Stimulated activated CD8-positive, alpha-beta memory T cell treated with anti-CD3 and anti-CD28 coated beads, Interleukin-12 subunit alpha, Interleukin-12 subunit beta, amount 100 ng/mL, for 1 hour (primary cell): ENCODE measurements at regions not wholly inside any gene's neighbourhood (a gene's known extent, or its start where the extent isn't known, plus 50 kb on each side); places are given as distances from the start of the nearest gene placed in this dataset.

Source experiments
- DNase-seq: peaks from one replicate; pipeline ENCODE4 v3.0.0-alpha.2; 2020; ENCODE audit warnings: low read depth

DNA sequence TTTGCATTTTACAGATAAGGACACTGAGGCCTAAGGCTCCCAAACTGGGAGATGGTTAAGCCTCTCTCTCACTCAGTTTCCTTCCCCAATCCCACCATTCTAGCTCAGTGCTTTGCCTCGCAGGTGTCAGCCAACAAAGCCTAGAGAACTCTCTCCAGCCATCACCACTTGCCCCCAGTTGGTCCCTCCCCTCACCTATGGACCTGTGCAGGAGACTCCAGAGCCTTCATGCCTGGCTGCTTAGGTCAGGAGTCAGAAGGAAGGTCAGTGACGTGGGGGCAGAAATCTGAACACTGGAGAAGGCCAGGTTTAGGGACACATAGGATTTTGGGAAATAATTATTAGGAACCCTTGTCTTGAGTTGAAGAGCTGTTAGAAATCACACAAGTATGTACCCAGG, 295.3 kb downstream of the PTPRU start:
- no peak for DNase-seq

DNA sequence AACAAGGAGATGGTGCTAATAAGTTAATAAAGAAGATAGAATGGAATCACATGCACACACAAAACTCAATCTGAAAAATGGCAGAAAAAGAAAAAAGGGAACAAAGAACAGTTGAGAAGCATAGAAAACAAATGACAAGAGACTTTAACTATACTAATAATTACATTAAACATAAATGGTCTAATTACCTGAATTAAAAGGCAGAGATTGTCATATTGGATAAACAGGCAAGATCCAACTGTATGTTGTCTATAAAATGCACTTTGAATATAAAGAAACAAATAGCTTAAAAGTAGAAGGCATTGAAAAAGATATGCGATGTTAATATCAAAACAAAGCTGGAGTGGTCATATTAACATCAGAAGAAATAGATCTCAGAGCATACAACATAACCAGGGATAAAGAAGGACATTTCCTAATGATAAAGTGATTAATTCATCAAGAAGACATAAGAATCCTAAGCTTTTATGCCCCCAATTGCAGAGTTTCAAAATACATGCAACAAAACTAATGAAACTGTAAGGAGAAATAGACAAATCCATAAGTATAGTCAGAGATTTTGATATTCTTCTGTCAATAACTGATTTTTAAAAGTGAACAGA, 293.5 kb downstream of the PTPRU start:
- no peak for DNase-seq

DNA sequence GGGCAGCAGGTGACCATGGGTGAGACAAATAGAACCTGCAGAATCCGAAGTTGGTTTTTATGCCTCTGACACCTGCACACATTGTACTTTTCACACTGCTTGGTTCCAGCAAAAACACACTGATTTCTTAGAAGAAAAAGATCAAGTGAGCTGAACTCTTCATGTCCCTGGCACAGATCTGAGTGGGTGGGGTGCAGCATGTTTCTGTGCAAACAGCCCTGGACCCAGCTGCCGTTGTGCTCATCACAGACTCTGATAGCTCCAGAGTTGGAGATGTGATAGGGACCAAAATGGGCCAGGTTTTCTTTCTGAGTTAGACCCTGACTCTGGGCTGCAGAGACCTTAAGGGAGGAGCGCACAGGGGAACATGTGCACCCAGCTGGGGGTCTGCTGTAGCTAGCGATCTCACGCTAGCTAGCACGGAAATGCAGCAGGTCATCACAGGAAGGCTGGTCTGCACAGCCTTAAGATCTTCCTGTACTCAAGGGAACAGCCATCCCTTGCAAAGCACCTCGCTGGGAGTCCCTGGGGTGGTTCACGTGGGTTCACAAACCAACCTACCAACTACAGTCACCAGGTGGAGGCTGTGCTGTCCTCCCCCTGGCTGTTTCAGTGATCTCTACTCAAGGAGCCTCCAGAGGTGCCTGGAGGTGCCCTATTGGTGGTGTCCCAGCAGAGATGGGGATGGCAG, 291.1 kb downstream of the PTPRU start:
- DNase-seq = no peak

DNA sequence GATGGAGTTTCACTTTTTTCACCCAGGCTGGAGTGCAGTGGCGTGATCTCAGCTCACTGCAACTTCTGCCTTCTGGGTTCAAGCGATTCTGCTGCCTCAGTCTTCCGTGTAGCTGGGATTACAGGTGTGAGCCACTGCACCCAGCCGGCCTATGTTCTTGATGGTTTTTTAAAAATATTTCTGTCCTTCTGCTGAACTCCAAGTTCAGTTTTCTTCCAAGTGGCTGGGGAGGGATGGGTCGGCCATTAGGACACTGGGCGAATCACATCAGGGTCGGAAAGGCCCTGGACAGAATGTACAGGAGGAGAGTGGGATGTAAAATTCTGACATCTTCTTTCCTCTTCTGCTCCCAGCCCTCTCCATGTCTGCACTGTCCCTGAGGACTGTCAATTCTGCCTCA, 289.6 kb downstream of the PTPRU start:
- DNase-seq = no peak

DNA sequence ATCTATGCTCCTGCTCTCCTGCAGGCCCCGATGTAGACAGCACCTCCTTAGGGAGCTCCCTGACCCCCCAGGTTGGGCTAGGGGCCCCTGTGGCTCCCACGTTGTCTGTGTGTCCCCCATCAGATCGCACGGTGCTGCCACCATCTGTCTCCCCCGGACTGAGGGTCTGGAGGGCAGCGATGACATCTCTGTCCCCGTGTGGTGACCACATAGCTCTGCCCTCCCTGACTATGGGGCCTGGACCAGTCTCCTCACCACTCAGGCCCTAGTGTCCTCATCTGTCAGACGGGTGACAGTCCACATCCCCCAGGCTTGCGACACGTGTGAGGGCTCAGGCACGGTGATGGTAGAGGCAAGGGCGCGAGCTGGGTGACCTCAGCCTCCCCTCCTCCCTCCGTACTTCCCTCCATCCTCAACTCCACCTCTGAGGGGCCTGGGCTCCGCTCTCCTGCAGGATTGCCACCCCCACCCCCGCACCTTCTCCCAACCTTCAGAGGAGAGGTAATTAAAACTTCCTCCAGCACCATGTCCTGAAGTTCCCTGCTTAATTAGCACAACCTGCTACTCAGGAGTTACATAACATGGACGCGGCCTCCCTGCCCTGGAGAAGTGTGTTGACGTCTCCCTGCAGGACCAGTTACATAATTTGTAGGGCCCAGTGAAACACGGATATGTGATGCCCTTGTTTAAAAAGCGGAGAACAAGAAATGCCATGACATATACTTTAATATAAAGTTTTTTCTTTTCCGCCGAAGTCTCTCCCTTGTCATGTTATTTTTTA, 288.2 kb downstream of the PTPRU start:
- DNase-seq = no peak

DNA sequence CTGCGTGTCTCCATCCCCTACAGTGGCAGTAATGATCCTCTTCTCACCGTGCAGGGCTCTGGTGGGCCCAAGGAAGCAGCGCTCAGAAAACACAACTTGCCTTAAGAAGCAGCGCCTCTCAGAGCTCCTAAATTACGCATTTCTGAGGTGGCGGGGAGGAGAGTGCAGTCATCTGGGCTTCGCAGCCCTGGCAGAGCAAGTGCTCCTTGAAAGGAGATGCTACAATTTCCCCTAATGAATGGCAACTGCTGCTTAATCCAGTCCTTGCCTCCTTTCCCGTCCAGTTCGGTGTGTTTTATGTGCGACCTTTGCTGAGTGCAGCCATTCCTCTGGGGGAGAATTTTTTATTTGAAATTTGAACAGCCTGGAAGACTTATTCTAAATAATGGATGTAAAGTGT, 287.3 kb downstream of the PTPRU start:
- no peak for DNase-seq

DNA sequence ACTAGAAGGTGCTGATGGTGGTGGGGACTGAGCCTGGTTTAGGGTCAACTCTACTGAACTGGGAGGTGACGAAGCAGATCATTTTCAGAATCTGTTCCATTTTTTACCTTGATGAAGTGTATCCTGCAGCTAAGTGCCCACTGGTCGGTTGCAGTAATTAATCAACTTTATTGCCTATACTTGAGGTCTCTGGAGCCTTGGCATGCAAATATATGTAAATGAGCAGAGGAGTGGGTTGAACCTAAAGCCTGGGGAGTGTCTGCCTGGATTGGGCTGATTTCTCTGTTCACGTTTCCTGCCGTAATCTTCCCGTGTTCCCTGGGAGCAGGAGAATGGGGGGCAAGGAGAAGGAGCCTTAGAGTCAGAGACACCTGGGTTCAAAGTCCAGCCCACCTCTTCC, 286.8 kb downstream of the PTPRU start:
- DNase-seq = no peak

DNA sequence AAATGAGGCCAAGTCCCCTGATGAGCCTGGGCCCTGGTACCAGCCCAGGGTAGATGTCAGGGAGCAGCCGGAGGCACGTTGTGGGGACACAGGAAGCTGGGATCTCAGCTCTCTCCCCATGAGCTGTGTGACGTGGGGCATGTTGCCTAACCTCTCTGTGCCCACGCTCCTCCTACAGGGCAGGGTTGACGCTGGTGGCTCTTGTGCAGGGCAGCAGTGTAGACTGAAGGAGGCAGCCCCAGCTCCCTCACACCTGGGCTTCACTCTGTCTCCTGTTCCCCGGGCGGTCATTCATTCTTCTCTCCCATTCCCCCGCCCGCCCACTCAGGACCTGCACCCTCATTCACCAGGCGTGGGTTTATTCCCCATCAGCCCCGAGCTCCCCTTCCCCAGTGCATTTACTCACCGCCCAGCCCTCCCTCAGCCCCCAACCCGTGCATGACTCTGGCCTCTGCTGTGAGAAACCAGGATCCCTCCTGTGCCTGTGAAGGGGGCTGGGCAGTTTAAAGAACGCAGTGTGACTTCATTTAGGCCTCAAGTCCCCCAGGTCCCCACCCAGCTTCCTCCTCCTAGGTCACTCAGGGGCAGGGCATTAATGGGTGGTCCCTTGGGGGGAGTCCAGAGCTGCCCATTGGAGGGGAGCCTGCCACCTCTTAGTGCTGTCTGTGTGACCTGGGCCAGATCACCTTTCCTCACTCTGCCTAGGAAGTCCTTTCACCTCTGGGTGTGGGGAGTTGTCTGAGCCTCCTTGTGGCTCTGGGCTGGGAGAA, 285.7 kb downstream of the PTPRU start:
- no peak for DNase-seq

DNA sequence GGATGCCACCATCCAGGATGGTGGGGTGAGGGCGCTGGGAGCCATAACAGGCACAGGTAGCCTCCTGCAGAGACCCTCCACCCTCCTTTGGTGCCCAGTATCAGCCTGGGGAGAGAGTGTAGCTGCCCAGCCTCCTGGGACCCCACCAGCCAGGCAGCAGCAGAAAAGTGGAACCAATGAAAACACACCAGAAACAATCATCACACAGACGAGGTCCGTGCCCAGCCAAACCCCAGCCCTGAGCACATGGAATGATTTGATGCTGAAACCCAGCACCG, 285.1 kb downstream of the PTPRU start:
- no peak for DNase-seq

DNA sequence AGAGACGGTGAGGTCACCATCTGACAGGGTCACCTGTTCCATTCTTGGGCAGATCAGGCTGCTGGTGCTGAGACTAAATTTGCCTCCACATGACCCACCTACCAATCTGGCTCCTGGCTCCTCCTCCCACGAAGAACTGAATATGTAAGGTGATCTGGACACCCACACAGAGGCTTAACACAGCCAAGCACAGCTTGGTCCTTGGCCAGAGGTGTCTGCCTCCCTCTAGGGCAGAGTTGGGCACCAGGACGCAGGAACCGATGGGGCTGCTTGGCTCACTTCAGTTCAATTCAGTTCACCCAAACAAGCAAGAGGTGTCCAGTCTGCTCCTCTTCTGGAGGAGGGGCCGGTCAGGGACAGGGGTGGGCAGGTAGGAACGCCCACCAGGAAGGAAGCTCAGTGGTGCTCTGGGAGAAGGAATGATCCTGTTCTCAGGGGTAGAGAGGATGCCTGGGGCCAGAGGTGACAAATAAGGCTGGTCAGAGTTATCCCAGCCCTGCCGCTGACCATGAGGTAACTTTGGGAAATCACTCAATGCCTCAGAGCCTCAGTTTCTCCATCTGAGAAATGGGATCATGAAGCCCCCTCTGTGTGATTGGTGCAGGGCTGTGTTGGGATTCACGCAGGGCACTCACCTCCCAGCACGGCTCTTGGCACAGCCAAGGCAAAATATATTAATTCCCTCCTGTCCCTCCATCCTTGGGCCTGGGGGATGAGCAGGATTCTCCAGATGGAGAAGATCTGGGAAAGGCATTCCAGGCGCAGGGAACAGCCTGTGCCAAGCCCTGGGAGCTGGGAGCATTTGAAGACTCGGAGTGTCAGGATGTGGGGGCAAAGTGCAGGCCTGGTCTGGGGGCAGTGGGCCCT, 284.5 kb downstream of the PTPRU start:
- no peak for DNase-seq

DNA sequence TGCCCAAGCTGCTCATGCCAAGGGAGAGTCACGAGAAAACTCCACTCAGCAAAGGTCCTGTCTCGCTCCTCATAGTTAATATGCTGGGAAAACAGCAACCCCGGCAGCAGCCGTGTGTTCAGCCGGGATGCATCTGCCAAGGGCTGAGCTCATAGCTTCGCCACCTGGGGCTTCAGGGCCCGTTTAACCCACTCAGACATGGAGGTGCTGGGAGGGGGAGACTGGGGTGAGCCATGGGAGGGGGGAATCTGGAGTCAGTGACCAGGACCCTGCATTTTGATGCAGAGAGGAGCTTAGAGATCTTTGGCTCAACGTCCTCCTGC, 283.4 kb downstream of the PTPRU start:
- no peak for DNase-seq

DNA sequence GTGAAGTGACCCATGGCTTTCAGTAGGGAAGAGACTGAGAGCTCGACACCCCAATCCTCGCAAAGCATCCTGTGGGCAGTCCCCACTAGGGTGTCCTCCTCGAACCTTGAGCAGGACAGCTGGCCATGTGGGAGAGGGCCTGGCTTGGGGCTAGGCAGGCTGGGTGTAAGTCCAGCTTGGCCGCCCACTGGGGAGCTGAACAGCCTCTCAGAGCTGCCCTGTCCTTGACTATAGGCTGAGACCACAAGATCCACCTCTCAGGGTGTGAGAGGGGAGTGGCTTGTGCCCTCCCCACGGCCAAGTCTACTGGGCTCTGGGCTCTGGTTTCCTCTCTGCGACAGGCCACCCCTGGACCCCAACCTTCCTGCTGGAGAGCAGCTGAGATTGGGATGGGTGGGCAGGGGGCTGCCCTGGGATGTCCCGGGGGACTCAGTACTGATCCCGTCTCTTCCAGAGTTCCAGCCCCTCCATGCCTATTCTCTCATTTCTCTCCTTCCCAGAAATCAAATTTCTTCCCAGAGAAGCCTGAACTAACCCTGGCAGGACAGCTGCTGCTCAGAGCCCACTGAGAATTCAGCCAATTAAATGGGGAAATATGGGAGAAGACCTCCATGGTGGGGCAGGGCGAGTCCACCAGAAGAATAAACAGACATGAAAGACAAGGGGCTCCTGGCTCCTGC, 282.9 kb downstream of the PTPRU start:
- DNase-seq = no peak

DNA sequence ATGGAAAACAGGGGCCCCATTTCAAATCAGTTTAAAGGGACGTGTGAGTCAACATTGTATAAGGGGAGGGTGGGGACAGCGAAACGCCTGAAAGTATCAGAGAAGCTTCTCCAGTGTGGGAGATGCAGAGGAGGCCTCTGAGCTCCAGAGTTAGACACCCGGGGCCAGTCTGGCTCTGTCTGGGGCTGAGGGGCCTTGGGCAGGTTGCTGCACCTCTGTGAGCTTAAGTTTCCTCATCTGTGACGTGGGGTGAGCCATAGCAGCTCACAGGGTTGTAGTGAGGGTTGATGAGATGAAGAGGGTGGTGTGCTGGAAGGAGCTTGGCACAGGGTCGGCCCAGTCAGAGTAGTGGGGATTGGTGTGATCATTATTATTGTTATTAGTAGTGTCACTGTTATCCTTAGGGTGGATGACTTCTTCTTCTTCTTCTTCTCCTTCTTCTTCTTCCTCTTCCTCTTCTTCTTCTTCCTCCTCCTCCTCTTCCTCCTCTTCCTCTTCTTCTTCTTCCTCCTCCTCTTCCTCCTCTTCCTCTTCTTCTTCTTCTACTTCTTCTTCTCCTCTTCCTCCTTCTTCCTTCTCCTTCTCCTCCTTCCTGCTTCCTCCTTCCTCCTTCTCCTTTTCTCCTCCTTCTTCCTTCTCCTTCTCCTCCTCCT, 282.0 kb downstream of the PTPRU start:
- no peak for DNase-seq

DNA sequence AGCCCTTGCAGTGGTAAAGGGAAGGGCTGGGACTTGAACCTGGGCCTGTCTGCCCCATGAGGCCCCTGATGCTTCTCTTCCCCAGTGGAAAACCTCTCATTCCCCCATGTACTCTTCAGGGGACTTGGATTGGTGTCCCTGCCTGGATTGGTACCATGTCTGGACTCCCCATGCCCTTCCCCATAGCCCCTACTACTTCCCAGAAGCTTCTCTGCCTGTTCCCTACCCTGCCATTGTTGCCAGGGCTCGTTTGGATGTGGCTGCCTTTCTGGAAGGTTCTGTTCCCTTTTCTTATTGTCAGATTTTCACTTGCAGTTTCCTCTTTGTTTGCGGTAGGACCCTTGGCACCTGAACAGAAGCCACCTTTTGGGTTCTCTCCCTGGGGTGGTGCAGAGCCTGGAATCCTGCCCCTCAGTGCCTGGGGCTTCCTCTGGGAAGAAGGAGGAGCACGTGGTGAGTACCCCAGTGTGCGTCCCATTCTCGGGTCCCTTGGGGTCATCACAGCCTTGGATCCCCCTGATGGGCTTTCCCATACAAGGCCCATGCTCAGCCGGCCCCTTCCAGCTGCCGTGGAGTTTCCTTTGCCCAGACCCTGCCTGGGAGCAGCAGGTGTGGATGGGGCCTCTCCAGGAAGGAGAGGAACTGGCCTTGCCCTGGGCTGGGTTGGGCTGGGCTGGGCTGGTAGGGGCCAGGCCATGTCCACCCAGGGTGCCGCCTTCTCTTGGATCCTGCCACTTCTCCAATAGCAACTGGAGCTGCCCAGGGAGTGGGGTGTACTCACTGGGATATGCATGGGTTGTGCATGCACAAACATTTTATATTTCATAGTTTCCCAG, 281.1 kb downstream of the PTPRU start:
- DNase-seq = no peak

DNA sequence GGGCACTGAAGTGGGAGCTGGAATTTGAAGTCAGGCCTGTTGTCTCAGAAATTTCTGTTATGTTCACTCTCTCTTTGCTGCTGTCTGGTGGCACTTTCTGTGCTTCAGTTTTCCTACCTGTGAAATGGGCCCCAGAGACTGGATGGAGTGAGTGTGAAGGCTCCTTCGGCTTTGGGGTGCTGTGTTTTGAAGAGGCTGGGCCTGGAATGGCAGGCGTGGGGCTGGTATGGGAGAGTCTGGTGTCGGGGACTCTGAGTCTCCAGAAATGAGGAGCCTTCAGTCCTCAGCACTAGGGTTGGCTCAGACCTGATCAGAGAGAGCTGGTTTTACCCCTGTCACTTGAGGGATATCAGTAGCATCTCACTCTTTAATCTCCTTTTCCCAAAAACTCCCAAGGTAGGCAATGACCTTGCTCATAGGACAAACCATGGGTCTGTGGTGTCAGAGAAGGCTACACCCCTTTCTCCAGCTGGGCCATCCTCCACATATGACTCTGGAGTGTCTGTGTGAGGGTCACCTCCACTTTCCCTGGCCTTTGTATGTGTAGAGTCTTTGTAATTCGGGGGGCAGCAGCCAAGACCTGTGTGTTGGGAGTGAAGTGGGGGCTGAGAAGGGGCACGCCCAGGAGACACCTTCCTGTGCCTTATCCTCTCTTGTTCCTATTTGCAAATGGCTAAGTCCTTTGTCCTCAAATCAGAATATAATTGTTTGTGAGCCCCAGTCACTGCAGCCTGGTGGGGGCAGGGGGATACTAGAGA, 279.9 kb downstream of the PTPRU start:
- no peak for DNase-seq

DNA sequence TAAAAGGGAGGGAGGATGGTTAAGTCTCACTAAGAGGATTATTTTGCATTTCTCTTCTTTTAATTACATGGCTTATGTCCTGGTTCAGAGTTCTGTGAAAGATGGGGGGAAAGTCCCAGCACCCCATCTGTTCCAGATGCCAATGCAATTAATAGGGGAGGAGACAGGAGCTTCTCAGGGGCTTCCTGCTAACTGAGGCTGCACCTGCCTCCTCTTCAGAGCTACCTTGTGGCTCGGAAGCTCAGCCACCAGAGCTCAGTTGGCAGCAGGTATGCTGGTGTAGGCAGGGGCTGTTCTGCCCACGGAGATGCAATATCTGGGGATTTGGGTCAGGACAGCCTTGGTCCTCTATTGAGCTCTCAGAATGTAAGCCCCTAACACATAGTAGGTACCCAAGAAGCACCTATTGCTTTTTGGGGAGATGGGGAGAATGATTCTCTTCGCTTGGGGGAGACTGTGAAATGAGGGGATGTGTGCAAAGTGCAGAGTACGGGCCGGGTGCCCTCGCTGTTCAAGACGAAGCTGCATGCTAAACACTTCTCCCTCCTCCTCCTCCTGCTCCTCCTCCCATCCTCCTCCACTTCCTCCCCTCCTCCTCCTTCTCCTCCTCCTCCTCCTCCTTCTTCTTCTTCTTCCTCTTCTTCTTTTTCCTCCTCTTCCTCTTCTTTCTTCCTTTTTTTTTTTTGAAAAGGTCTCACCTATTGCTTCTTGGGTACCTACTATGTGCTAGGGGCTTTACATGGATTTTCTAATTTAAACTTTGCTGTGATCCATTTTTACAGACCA, 279.0 kb downstream of the PTPRU start:
- DNase-seq = no peak

DNA sequence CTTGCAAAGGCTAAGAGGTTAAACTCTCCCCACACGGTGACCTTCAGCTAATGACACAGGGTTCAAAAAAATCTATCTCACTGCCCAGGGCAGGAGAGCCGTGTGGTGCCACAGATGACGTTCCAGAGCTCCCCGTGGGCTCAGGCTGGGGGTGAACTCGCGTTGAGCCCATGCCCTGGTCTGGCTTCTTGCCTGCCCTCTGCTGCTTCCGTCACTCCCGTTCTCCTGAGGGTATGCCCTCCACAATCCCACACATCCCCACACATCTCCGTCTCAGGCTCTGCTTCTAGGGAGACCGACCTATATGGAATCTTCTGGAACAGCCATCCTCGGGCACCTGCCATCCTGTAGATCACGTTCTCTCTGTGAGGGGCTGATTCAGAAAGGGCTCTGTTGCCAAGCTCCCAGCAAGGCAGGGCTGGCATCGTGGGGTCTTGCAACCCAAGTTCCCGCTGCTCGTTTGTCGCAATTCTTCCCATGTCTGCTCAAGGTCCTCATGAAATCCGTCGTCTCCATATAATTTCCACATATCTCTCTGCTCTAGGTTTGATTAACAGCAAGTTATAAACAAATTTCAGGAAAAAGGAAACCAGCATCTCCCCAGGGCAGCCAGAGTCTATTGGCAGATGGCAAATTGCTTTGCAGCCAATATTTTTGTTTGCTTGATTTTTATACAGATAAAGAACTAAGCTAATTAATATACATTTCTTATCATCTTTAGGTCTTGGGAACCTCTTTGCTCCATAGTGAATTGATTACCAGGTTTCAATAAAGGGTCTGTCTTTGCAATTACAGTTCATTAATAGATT, 278.2 kb downstream of the PTPRU start:
- DNase-seq = no peak

DNA sequence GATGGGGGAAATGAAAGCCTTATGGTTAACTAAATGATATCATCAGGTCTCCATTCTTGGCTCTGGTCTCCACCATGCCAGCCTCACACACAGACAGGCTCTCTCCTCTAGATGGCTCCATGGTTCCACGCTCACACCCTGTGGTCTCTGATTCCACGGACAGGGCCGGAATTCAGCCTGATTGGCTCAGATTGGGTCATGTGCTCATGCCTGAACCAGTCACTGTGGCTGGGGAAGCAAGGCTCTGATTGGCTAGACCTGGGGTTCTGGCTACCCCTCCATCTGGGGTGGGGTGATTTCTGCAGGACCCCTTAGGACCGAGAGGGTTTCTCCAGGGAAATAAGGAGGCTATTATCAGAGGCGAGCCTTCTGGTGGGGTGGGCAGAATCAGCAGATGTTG, 277.0 kb downstream of the PTPRU start:
- no peak for DNase-seq
